GM21526 (cell line): ENCODE measurements at regions not wholly inside any gene's neighbourhood (a gene's known extent, or its start where the extent isn't known, plus 50 kb on each side); places are given as distances from the start of the nearest gene placed in this dataset.
"Not testable (repeated sequence)": the region's sequence is repeated elsewhere in the genome, so short reads cannot be mapped to it uniquely, and the experiment has no call there.

ENCODE experiments used
- ATAC-seq: cut with Tn5 transposase; IDR thresholded peaks from one replicate; pipeline ENCODE4 v1.9.1; 2021; ENCODE audit warnings: moderate library complexity; ENCODE audit not compliant: unreplicated experiment, low FRiP score

DNA sequence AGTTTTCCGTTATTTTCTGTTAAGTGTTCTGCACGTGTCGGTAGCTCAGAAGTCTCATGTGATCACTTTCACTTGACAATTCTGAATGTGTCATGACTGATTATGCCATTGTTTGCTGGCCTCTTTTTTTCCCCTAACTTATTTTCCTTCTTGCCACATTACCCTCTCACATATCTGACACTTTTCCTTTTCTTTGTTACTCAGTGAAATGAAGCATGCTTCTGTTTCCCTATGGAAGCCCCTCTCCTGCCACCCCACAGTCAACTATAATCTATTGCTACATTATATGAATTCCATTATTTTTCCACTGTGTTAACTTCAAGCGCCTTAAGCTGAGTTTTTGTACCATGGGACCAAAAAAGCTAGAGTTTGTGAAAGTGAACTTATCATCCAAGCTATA, 531.6 kb upstream of the HS3ST5 start:
- no peak for ATAC-seq

DNA sequence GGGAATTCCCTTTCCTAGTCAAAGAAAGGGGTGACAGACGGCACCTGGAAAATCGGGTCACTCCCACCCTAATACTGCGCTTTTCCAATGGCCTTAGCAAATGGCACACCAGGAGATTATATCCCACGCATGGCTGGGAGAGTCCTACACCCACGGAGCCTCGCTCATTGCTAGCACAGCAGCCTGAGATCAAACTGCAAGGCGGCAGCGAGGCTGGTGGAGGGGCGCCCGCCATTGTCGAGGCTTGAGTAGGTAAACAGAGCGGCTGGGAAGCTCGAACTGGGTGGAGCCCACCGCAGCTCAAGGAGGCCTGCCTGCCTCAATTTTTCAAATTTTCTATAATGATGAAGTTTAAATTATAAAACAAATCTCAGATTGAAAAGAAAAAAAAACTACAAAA, 522.7 kb upstream of the HS3ST5 start:
- ATAC-seq = not testable (repeated sequence)

DNA sequence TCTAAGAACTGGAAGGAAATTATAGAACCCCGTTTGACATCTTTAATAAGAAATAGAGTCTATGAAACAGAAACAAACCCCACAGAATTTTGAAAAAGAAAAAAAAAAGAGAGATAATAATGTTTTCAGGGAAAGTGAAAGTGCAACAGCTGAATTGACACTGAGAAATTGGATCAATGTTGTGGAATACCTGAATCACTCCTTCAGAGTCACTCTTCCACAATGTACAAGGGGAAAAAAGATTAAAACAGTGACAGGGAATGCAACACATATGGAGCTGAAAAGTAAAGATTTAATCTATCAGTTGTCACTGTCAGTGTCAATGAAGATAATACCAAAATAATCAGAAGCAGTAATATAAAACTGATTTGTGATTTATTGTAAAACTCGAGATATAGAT, 520.8 kb upstream of the HS3ST5 start:
- ATAC-seq = no peak

DNA sequence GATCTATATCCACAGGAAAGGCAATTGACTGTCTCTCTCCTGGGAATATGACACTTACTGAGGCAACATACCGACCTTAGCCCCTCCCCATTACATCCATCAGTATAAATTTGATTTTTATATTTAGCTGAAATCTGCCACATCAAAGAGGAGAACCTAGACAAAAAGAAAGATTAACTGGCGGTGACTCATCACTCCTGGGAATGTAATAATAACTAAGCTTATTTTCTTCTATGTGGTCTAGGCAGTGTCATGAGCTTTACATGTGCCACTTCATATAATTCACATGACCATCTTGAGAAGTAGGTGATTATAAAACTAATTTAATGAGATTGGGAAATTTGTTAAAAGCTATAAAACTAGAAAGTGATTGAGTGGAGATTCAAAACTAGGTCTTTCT, 520.0 kb upstream of the HS3ST5 start:
- no peak for ATAC-seq

DNA sequence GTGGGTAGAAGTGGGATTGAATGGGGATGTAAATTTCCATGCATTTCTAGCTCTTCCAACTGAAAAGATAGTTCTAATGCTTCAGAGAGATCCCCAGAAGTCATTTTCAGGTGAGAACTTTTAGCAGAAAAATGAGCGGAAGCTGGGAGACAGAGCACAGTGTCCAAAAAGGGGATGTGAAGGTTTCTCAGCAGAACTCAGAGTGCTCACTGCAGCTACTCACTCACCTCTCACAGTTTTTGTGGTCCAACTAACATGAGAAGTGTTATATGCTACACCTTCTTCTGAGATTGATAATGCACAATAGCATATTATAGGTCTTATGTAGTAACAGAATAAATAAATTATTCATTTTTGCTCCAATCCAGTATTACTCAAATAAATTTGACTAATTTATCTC, 519.2 kb upstream of the HS3ST5 start:
- no peak for ATAC-seq

DNA sequence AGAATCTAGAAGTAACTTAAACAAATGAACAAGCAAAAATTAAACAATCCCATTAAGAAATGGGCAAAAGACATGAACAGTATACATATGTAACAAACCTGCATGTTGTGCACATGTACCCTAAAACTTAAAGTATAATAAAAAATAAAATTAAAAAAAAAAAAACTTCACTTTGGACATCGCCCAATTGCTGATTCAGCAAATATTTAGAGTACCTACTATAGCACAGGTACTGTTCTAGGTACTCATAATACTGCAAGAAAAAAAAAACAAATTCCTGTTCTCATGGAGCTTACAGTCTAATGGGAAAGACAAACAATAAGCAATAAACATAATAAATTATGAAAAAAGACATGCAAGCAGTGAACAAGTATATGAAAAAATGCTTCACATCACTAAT, 501.5 kb upstream of the HS3ST5 start:
- ATAC-seq = no peak

DNA sequence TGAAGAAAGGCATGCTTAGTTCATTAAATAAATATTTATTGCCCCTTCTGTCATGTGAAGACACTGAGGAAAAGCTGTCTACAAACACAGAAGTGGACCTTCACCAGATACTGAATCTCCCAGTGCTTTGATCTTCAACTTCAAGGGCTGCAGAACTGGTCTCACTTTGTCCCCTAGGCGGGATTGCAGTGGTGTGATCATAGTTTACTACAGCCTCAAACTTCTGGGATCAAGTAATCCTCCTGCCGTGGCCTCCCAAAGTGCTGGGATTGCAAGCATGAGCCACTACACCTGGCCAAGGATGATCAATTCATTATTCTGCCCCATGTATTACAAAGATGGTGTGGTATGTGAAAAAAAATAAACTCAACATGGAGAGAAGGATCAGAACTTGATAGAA, 496.2 kb upstream of the HS3ST5 start:
- no peak for ATAC-seq

DNA sequence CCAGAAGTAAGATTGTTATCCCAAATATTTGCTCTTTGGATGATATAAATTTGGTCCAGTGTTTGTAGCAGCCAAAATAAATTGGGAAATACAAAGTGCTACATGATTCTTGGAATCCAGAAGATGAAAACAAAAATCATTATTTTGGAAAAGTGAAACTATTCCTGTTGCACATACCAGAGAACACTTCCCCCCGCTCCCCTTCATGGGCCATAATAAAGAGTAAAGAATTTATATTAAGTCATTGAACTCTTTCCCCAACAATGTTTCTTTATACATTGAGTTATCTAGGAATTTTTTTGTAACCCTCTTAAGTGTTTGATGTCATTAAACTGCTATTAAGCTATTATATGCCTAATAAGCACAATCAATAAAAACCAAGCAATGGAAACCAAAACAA, 490.4 kb upstream of the HS3ST5 start:
- ATAC-seq = no peak

DNA sequence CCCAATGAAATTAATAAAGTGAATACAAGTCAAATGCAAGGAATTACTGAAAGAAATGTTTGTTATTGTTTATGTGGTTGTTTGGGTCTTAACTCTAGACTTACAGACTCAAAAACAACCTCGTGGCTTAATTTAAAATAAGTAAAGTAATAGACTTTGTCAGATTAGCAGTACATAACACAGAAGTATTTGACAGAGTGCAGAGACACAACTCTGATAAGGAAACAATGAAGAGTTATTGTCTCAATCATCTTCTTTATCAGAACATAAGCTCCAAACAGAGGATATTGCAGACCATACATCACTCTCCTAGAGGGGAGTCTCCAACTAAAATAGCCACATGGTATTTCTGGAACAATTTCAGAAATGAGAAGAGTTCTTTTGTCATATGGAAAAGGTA, 487.7 kb upstream of the HS3ST5 start:
- ATAC-seq = no peak

DNA sequence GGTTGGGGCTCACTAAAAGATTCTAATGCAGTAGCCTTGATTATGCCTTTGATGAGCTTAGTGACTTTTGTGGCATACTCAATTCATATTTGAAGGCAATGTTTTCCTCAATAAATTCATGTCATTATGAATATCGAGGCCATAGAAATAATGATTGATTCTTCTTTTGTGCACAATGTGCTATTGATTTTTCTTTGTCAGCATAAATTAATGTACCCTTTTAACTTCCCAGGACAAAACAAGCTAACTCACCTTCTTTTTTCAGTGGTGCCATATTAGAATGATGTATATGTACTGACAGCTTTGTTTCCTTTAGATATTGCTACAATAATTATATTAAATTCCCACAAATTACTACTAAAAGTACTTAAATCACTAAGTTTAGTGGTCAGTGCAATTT, 484.3 kb upstream of the HS3ST5 start:
- ATAC-seq = no peak

DNA sequence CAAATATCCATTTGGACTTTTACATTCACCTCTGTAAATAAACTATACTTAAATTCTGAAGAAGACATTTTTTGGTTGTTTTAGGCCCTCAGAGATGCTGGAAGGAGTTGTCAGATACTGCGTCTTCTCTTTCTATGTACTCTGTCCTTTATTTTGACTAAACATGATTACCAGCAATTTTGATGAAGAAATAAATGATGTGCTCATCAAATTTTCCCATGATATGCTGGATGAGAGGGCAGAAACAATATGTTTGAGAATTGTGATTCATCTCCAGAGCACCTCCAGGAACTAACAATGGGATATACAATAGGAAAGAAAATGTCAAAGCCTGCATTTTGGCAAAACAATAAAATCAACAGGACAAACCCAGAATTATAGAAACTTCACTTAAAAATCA, 481.6 kb upstream of the HS3ST5 start:
- no peak for ATAC-seq

DNA sequence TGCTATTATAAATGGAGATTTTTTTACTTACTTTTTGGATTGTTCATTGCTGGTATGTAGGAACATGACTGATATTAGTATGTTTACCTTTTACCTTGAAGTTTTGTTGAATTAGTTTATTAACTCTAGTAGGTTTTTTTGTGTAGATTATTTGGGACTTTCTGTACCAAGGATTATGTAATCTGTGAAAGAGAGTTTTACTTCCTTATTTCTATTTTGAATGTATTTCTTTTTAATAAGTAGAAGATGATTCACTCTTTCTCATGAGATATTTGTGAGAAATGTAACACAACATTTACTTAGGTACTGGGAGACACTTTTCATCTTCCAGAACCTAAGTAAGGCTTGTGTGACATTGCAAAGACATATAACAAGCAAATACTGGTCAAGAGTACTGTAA, 473.9 kb upstream of the HS3ST5 start:
- ATAC-seq = no peak

DNA sequence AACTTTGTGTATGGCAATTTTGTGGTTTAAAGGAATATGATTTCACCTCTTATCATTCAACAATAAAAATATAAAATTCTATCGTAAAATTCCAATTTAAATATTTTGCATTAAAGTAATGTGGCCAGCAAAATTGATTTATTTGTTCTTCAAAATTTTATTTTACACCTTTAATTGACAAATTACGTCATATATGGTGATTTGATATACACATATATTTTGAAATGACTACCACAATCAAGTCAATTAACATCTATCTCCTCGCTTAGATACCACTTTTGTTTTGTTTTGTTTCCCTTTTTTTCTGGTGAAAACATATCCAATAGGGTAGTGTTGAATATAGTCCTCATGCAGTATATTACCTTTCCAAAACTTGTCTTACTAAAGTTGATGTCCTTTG, 467.6 kb upstream of the HS3ST5 start:
- no peak for ATAC-seq

DNA sequence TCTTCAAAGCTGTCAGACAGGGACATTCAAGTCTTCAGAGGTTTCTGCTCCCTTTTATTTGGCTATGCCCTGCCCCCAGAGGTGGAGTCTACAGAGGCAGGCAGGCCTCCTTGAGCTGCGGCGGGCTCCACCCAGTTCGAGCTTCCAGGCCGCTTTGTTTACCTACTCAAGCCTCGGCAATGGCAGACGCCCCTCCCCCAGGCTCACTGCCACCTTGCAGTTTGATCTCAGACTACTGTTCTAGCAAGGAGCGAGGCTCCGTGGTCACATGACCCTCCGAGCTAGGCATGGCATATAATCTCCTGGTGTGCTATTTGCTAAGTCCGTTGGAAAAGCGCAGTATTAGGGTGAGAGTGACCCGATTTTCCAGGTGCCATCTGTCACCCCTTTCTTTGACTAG, 462.6 kb upstream of the HS3ST5 start:
- ATAC-seq = not testable (repeated sequence)

DNA sequence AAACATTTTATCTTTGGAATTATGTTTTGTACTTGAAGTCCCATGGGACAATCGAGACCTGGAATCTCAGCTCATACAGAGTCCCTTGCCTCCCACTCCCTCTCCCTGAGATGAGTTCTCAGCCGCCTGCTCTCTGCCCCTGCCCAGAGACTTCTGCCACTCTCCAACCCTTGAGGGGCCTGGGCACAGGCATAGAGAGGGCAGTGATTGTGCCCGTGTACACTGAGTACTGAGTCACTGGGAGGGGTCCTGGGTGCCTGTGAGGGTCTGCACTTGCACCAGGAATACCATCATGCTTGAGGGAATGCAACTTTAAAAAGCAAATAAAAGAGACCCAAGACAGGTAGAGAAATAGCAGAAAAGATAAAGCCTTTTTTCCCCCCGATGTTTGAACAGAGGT, 453.8 kb upstream of the HS3ST5 start:
- ATAC-seq = no peak

DNA sequence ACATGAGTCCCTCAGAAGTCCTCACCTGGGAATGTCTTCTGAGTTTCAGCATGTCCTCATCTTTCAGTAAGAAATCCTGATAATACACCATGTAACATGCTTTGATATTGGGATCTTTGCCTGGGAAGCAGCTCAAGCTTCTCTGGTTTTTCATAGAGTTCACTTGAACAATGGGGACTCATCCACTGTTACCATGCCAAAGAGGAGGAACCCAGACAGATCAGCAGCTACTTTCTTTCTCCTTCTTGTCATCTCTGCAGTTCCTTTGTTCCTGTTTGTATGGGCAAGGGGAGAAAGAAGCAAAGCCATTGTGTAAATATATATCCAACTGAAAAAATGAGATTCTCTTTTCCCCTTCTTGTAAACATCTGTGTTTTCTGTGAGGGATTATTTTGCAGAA, 450.6 kb upstream of the HS3ST5 start:
- no peak for ATAC-seq

DNA sequence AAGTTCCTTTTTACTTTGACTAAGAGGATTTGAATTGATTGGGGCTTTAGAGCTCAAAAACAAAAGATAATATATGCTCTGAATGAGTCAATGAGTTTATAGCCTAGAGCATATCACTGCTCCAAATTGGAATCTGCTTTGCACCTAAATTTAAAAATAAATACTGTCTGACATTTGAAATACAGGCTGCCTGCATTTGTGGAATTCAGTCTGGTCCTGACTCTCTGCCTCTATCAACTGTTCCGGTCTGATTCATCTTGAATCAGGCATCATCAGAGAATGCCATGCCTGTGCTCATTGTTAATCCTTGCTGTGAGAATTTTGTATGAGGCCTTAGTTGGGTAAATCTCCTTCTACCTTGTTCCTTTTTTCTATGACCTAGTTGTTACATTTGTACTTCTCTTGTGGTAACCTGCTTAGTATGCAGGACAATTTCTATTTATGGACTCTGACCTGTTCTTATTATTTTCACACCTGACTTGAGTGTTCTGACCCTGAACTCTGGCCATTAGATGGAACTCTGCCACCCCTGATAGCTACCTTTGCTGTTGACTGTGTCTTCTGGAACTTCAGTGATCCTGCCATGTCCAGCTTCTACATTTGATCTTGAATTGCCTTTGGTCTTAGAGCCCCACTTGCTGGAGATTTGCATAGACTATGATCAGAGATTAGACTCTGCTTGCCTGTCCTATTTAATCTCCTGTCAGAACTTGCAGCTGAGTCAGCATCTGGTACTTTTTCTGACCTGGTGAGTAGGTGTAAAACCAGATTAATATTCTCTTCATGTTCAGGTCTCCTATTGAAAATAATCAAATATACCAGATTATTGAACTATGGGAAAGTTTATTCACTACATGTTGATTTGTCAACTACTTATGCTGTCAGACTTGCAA, 442.7 kb upstream of the HS3ST5 start:
- no peak for ATAC-seq

DNA sequence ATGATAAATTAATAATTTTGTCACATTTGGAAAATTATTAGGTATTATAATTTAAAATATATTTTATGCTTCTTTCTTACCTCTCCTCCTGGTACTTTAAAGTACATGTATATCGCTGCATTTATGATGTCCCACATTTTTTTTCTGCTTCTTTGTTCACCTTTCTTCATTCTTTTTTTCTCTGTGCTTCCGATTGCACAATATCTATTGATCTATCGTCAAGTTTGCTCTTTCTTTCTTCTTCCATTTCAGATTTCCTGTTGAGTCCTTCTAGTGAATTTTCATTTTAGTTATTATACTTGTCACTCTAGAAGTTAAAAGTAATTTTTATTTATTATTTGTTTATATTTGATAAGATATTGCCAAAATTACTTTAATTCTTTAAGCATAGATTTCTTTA, 441.0 kb upstream of the HS3ST5 start:
- ATAC-seq = no peak

DNA sequence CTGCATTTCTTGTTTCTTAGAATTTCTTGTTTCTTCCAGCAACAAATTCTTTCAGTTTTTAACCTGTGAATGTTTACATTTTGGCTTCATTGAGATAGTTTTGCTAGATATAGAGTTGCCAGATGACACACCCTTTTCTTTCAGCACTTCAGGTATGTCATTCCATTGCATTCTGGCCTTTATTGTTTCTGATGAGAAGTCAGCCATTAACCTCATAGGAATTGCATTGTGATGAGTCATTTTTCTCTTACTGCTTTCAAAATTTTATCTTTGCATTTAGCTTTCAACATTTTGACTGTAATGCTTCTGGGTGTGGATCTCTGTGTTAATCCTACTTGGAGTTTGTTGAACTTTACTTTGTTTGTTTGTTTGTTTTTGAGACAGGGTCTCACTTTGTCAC, 440.3 kb upstream of the HS3ST5 start:
- no peak for ATAC-seq

DNA sequence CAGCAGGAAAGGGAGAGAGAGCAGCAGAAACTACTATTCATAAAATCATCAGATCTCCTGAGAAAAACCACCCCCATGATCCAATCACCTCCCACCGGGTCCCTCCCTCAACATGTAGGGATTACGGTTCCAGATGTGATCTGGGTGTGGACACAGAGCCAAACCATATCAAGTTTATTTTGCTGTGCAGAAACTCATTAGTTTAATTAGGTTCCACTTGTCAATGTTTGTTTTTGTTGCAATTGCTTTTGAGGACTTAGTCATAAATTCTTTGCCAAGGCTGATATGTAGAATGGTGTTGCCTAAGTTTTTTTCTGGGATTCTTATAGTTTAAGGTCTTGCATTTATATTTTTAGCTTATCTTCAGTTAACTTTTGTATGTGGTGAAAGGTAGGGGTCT, 422.0 kb upstream of the HS3ST5 start:
- no peak for ATAC-seq

DNA sequence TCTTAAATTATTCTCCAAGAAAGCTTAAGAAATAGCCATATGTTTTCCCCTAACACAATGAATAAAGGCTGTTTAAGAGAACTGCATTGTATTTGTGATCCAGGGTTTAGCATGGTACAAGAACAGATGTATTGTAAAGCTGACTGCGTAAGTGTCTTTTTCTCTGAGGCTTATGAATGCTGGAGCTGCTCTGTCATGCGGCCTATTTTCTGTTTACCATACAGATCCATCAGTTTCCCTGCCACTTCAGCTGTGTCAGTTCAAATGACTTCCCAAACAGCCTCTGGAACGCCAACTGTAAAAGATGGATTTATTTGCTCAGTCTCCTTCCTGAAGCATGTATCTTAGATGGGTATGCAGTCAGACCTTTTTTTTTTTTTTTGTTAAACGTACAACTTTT, 419.3 kb upstream of the HS3ST5 start:
- no peak for ATAC-seq

DNA sequence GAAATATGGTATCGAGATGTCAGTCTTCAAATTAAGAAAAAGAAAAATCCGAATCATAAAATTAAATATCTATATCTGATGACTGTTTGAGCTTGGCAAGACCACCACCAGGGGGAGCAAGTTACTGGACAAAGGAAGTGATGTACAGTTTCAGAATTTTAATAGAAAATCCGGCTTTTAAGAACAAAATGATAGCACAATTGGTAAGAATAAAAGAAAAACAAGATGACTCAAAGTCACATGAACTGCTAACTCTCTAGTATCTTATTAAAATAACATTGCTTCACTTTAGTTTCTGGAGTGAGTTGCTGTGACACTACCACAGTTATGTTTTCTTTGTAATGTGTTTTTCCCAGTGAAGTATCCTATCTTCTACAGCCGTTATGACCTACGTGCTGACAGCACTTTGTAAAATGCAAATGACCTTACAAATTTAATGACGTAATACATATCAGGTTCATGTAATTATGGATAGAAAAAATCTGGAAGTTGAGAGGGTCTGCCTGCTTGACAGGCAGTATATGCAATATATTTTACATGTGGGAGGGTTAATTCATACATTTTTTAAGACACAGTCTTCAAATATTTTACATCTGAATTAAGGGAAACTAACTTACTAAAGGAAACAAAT, 405.3 kb upstream of the HS3ST5 start:
- ATAC-seq = no peak
